Suprapubic skin (tissue), 4 donors: ENCODE measurements at regions not wholly inside any gene's neighbourhood (a gene's known extent, or its start where the extent isn't known, plus 50 kb on each side); places are given as distances from the start of the nearest gene placed in this dataset.

ENCODE experiments used
- DNase-seq, 2 donors: peaks; one replicate each; pipeline ENCODE4 v3.0.0-alpha.2; 2019; ENCODE audit warnings: low spot score in 2 of 2
- H3K27ac ChIP-seq: fragments of 200-600 bp; sonication (generic); one replicate; pipeline ENCODE4 v1.5.1; 2019
- H3K27me3 ChIP-seq: fragments of 200-600 bp; sonication (generic); one replicate; pipeline ENCODE4 v1.5.1; 2019
- H3K36me3 ChIP-seq: fragments of 200-600 bp; sonication (generic); one replicate; pipeline ENCODE4 v1.5.1; 2019
- H3K4me1 ChIP-seq: fragments of 200-600 bp; sonication (generic); one replicate; pipeline ENCODE4 v1.5.1; 2019
- H3K4me3 ChIP-seq: fragments of 200-600 bp; sonication (generic); one replicate; pipeline ENCODE4 v1.5.1; 2019; ENCODE audit warnings: mild to moderate bottlenecking
- H3K9me3 ChIP-seq: fragments of 200-600 bp; sonication (generic); one replicate; pipeline ENCODE4 v1.5.1; 2019
- CTCF ChIP-seq, 2 donors: fragments of 200-600 bp in 1 of 2; fragments of 450-650 bp in 1 of 2; sonication (generic) in 1 of 2; IDR thresholded peaks; one replicate each; pipeline ENCODE4 v1.5.1; 2016 to 2019; ENCODE audit warnings: antibody characterized with exemption in 2 of 2, mild to moderate bottlenecking in 1 of 2, moderate library complexity in 1 of 2
- EP300 ChIP-seq: sonication (generic); formaldehyde crosslinking; IDR thresholded peaks from one replicate; pipeline ENCODE4 v1.6.1; 2017; ENCODE audit warnings: antibody characterized with exemption
- POLR2A ChIP-seq, 2 donors: fragments of 450-650 bp; IDR thresholded peaks; one replicate each; pipeline ENCODE4 v1.6.1; 2017; ENCODE audit warnings: antibody characterized with exemption in 2 of 2, mild to moderate bottlenecking in 2 of 2, moderate library complexity in 2 of 2
- POLR2AphosphoS5 ChIP-seq, 3 donors: sonication (generic); formaldehyde crosslinking; IDR thresholded peaks; one replicate each; pipeline ENCODE4 v1.6.1; 2017; ENCODE audit warnings: antibody characterized with exemption in 3 of 3
- WGBS: methylation state at CpG from one replicate; pipeline ENCODE4 v1.1.5; 2018; 5-methylcytosine and 5-hydroxymethylcytosine counted together

- no peak overlapping the region for H3K4me3 ChIP-seq
- no peaks in the 10 kb centered on the region for H3K36me3 ChIP-seq
- H3K4me1 ChIP-seq, result no peaks in the 10 kb centered on the region
- no peak for TF ChIP-seq POLR2AphosphoS5 (IDR thresholded peaks at IDR 0.05)
- TF ChIP-seq CTCF (IDR thresholded peaks at IDR 0.05), result no peak
- TF ChIP-seq POLR2A (IDR thresholded peaks at IDR 0.05), result no peak
- no peak for TF ChIP-seq EP300
- WGBS, result 96% methylated on average over 3 of the region's 3 CpGs
- no peaks in the 10 kb centered on the region for H3K27me3 ChIP-seq
- H3K27ac ChIP-seq, result no peak overlapping the region
- no peak for DNase-seq
- H3K9me3 ChIP-seq, result no peaks in the 10 kb centered on the region
These were observed 346.0 kb upstream of the TBX3 start for GRCh38 chr12:115030017-115030416.

- peaks cover 7% of the 10 kb centered on the region for H3K9me3 ChIP-seq
- H3K27ac ChIP-seq, result no peak overlapping the region
- no peaks in the 10 kb centered on the region for H3K4me1 ChIP-seq
- 94% methylated on average over 3 of the region's 3 CpGs for WGBS
- no peak for DNase-seq
- no peaks in the 10 kb centered on the region for H3K27me3 ChIP-seq
- TF ChIP-seq CTCF (IDR thresholded peaks at IDR 0.05) (no peak), POLR2AphosphoS5 (IDR thresholded peaks at IDR 0.05) (no peak), POLR2A (IDR thresholded peaks at IDR 0.05) (no peak), EP300 (no peak)
- no peaks in the 10 kb centered on the region for H3K36me3 ChIP-seq
- H3K4me3 ChIP-seq, result no peak overlapping the region
These were observed 340.6 kb upstream of the TBX3 start for GRCh38 chr12:115024531-115024930.

GRCh38 chr12:115023279-115024265 is 339.6 kb upstream of the TBX3 start:
- H3K27ac ChIP-seq, result no peak overlapping the region
- DNase-seq, result no peak
- 41% methylated on average over 4 of the region's 4 CpGs for WGBS
- H3K4me1 ChIP-seq, result no peaks in the 10 kb centered on the region
- no peak overlapping the region for H3K4me3 ChIP-seq
- no peak for TF ChIP-seq POLR2AphosphoS5 (IDR thresholded peaks at IDR 0.05)
- TF ChIP-seq EP300, result no peak
- H3K9me3 ChIP-seq, result peaks cover 7% of the 10 kb centered on the region
- no peaks in the 10 kb centered on the region for H3K36me3 ChIP-seq
- no peaks in the 10 kb centered on the region for H3K27me3 ChIP-seq

GRCh38 chr12:115020091-115020490 is 336.1 kb upstream of the TBX3 start:
- TF ChIP-seq CTCF (IDR thresholded peaks at IDR 0.05) (no peak), POLR2A (IDR thresholded peaks at IDR 0.05) (no peak), POLR2AphosphoS5 (IDR thresholded peaks at IDR 0.05) (no peak), EP300 (no peak)
- no peaks in the 10 kb centered on the region for H3K27me3 ChIP-seq
- no peak for DNase-seq
- no peaks in the 10 kb centered on the region for H3K36me3 ChIP-seq
- peaks cover 7% of the 10 kb centered on the region for H3K9me3 ChIP-seq
- no peak overlapping the region for H3K4me3 ChIP-seq
- H3K27ac ChIP-seq, result no peak overlapping the region
- no peaks in the 10 kb centered on the region for H3K4me1 ChIP-seq

GRCh38 chr12:115017346-115017745 is 333.4 kb upstream of the TBX3 start:
- no peak for TF ChIP-seq CTCF (IDR thresholded peaks at IDR 0.05)
- no peak for TF ChIP-seq POLR2AphosphoS5 (IDR thresholded peaks at IDR 0.05)
- TF ChIP-seq POLR2A (IDR thresholded peaks at IDR 0.05), result no peak
- DNase-seq, result no peak
- no peak overlapping the region for H3K4me3 ChIP-seq
- H3K27ac ChIP-seq, result no peak overlapping the region
- peaks cover 7% of the 10 kb centered on the region for H3K9me3 ChIP-seq
- 71% methylated on average over 2 of the region's 2 CpGs for WGBS
- H3K27me3 ChIP-seq, result no peaks in the 10 kb centered on the region
- no peaks in the 10 kb centered on the region for H3K4me1 ChIP-seq
- H3K36me3 ChIP-seq, result no peaks in the 10 kb centered on the region
